GM19238 (cell line): ENCODE measurements at regions not wholly inside any gene's neighbourhood (a gene's known extent, or its start where the extent isn't known, plus 50 kb on each side); places are given as distances from the start of the nearest gene placed in this dataset.

ENCODE experiments used
- DNase-seq: peaks from one replicate; pipeline ENCODE4 v3.0.0; 2011; ENCODE audit warnings: low spot score; ENCODE audit not compliant: insufficient read length

GRCh38 chr18:57991552-57991951 lies 52.5 kb upstream of the NEDD4L start:
- no peak for DNase-seq

- no peak for DNase-seq
These were observed 54.5 kb upstream of the NEDD4L start for GRCh38 chr18:57989536-57989935.

- no peak for DNase-seq
These were observed 59.4 kb upstream of the NEDD4L start for GRCh38 chr18:57984490-57985115.

- no peak for DNase-seq
These were observed 60.1 kb upstream of the NEDD4L start for GRCh38 chr18:57983965-57984364.

- no peak for DNase-seq
These were observed 60.6 kb upstream of the NEDD4L start for GRCh38 chr18:57983472-57983871.

- DNase-seq: no peak
These were observed 61.5 kb upstream of the NEDD4L start for GRCh38 chr18:57982372-57983021.

GRCh38 chr18:57981308-57982028 lies 62.6 kb upstream of the NEDD4L start:
- no peak for DNase-seq

- DNase-seq: no peak
These were observed 63.3 kb upstream of the NEDD4L start for GRCh38 chr18:57980573-57981307.

- no peak for DNase-seq
These were observed 67.7 kb upstream of the NEDD4L start for GRCh38 chr18:57976230-57976773.

GRCh38 chr18:57975805-57976204 lies 68.2 kb upstream of the NEDD4L start:
- DNase-seq: no peak

- no peak for DNase-seq
These were observed 69.3 kb upstream of the NEDD4L start for GRCh38 chr18:57974585-57975265.

- no peak for DNase-seq
These were observed 70.1 kb upstream of the NEDD4L start for GRCh38 chr18:57973889-57974288.

- DNase-seq: no peak
These were observed 73.5 kb upstream of the NEDD4L start for GRCh38 chr18:57970356-57971095.

- no peak for DNase-seq
These were observed 74.2 kb upstream of the NEDD4L start for GRCh38 chr18:57969824-57970223.

GRCh38 chr18:57965246-57965645 lies 78.8 kb upstream of the NEDD4L start:
- no peak for DNase-seq

- DNase-seq: no peak
These were observed 82.0 kb upstream of the NEDD4L start for GRCh38 chr18:57961876-57962505.

GRCh38 chr18:57961411-57961810 lies 82.6 kb upstream of the NEDD4L start:
- no peak for DNase-seq

GRCh38 chr18:57959278-57959677 lies 84.7 kb upstream of the NEDD4L start:
- no peak for DNase-seq

- DNase-seq: no peak
These were observed 86.8 kb upstream of the NEDD4L start for GRCh38 chr18:57957210-57957609.

GRCh38 chr18:57956491-57956890 lies 87.5 kb upstream of the NEDD4L start:
- DNase-seq: no peak
